Gastroesophageal sphincter (tissue), 4 donors: ENCODE measurements at regions not wholly inside any gene's neighbourhood (a gene's known extent, or its start where the extent isn't known, plus 50 kb on each side); places are given as distances from the start of the nearest gene placed in this dataset.

Experiments
- ATAC-seq: fragments of 150-250 bp; one replicate; pipeline ENCODE4 v1.9.1; 2016; ENCODE audit warnings: mild to moderate bottlenecking, moderate library complexity
- H3K27ac ChIP-seq, 4 donors: fragments of 200-600 bp; sonication (generic) in 3 of 4; 1 replicate in 3 of 4; 2 replicates in 1 of 4; pipeline ENCODE4 v1.5.1; 2016 to 2019
- H3K27me3 ChIP-seq: fragments of 200-600 bp; sonication (generic); one replicate; pipeline ENCODE4 v1.5.1; 2019
- H3K36me3 ChIP-seq, 2 donors: fragments of 200-600 bp; sonication (generic); one replicate each; pipeline ENCODE4 v1.5.1; 2019; ENCODE audit warnings: control low read depth in 1 of 2
- H3K4me1 ChIP-seq, 3 donors: fragments of 200-600 bp; sonication (generic); 1 replicate in 2 of 3; 2 replicates in 1 of 3; pipeline ENCODE4 v1.5.1; 2016 to 2019; ENCODE audit warnings: control low read depth in 2 of 3
- H3K4me3 ChIP-seq, 2 donors: fragments of 200-600 bp; sonication (generic); one replicate each; pipeline ENCODE4 v1.5.1; 2019; ENCODE audit warnings: mild to moderate bottlenecking in 1 of 2, moderate library complexity in 1 of 2
- H3K9me3 ChIP-seq, 3 donors: fragments of 200-600 bp; sonication (generic); one replicate each; pipeline ENCODE4 v1.5.1; 2017 to 2019; ENCODE audit warnings: control low read depth in 2 of 3
- EP300 ChIP-seq: sonication (generic); formaldehyde crosslinking; IDR thresholded peaks from one replicate; pipeline ENCODE4 v1.6.1; 2017; ENCODE audit warnings: antibody characterized with exemption, mild to moderate bottlenecking
- POLR2A ChIP-seq, 2 donors: fragments of 450-650 bp; IDR thresholded peaks; one replicate each; pipeline ENCODE4 v1.6.1; 2017; ENCODE audit warnings: antibody characterized with exemption in 2 of 2, mild to moderate bottlenecking in 2 of 2, moderate library complexity in 1 of 2
- POLR2AphosphoS5 ChIP-seq: sonication (generic); formaldehyde crosslinking; IDR thresholded peaks from one replicate; pipeline ENCODE4 v1.6.1; 2017; ENCODE audit warnings: antibody characterized with exemption
- WGBS, 2 donors: methylation state at CpG; one replicate each; pipeline ENCODE4 v1.1.5; 2018; ENCODE audit warnings: low coverage in 1 of 2; 5-methylcytosine and 5-hydroxymethylcytosine counted together
- TF ChIP-seq, protein P1 (sequence below), 4 experiments: fragments of 200-600 bp in 2 of 4; fragments of 450-650 bp in 2 of 4; sonication (generic) in 1 of 4; IDR thresholded peaks; one replicate each; pipeline ENCODE4 v1.5.1; 2017 to 2019; ENCODE audit warnings: antibody characterized with exemption in 4 of 4, mild to moderate bottlenecking in 2 of 4, moderate library complexity in 2 of 4

DNA sequence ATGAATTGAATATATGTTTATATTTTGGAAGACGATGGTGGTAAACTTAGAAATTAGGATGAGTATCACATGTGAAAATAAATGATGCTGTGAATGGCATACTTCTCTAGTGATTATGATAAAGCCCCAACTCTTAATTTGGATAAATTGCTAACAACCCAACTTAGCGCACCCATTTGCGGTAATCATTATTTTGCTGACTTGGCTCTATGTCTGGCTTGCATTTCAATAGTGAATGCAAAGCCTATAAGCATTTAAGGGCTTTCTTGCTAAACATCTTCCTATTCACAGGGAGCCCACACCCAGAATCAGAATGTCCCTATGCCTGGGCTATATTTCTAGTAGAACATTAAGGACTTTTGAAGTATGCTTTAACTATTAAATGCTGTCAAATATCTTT, 910.7 kb upstream of the FANCL start:
- H3K36me3 ChIP-seq: no peaks in the 10 kb centered on the region
- H3K27ac ChIP-seq: no peak overlapping the region
- peaks cover 4% of the 10 kb centered on the region for H3K27me3 ChIP-seq
- H3K4me3 ChIP-seq: no peak overlapping the region
- ATAC-seq: no peak
- 87 to 93% methylated on average over 3 of the region's 3 CpGs for WGBS, 2 donors
- no peaks in the 10 kb centered on the region for H3K9me3 ChIP-seq
- no peaks in the 10 kb centered on the region for H3K4me1 ChIP-seq
- no peak for TF ChIP-seq POLR2AphosphoS5
- no peak for TF ChIP-seq POLR2A (IDR thresholded peaks at IDR 0.05)
- TF ChIP-seq, protein P1, sequence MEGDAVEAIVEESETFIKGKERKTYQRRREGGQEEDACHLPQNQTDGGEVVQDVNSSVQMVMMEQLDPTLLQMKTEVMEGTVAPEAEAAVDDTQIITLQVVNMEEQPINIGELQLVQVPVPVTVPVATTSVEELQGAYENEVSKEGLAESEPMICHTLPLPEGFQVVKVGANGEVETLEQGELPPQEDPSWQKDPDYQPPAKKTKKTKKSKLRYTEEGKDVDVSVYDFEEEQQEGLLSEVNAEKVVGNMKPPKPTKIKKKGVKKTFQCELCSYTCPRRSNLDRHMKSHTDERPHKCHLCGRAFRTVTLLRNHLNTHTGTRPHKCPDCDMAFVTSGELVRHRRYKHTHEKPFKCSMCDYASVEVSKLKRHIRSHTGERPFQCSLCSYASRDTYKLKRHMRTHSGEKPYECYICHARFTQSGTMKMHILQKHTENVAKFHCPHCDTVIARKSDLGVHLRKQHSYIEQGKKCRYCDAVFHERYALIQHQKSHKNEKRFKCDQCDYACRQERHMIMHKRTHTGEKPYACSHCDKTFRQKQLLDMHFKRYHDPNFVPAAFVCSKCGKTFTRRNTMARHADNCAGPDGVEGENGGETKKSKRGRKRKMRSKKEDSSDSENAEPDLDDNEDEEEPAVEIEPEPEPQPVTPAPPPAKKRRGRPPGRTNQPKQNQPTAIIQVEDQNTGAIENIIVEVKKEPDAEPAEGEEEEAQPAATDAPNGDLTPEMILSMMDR (IDR thresholded peaks at IDR 0.05): no peak
- no peak for TF ChIP-seq EP300

DNA sequence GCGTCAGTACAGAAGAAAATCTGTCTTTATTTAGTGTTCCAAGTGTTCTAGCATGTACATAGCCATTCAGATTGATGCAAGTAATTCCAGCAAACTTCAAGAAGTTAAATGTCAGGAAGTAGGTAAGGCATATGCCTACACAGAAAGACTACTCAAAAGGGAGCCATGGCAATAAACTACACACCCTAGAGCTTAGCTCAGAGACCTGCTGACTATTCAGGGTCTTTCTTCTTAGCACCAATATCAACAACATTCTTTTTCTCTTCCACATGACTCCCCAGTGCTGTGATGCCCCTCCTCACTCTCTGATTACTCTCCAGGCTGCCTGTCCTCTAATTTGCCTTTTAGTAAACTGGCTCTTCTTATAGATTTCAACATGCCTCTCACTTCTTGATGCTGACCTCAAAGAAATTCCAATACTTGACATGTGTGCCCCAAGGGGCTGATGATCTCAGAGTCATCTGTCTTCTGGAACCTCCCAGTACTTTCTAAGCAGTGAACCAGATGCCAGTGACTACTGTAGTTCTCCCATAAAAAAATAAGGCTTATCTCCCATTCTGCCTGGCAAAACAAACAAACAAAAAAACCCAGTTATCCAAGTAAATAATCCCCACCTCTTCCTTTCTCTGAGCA, 909.2 kb upstream of the FANCL start:
- Histone ChIP-seq H3K9me3 (no peaks in the 10 kb centered on the region), H3K4me1 (no peaks in the 10 kb centered on the region), H3K27me3 (peaks cover 1% of the 10 kb centered on the region), H3K27ac (no peak overlapping the region), H3K4me3 (no peak overlapping the region), H3K36me3 (no peaks in the 10 kb centered on the region)
- TF ChIP-seq, protein P1 (IDR thresholded peaks at IDR 0.05): no peak
- TF ChIP-seq EP300: no peak
- TF ChIP-seq POLR2A (IDR thresholded peaks at IDR 0.05): no peak
- TF ChIP-seq POLR2AphosphoS5: no peak
- ATAC-seq: no peak
- WGBS, 2 donors: 82% methylated on average over 1 of the region's 1 CpG; no CpG with 5 or more reads in 1 of the 2 donors

DNA sequence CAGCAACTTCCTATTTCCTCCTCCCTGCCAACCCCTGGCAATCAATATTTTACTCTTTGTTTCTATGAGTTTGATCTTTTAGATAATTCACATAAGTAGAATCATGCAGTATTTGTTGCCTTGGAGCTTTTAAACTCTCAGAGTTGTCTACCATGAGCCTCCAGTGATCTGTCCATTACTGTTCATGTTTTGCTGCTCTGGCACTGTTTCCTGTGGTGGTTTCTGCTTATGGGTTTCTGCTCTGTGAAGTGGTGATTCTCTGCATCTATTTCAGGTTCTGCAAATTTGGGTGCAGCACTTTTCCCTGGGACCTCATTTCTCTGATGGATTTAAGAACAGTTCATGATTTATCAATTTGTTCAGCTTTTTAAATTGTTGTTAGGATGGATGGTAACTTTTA, 908.1 kb upstream of the FANCL start:
- Histone ChIP-seq H3K9me3 (no peaks in the 10 kb centered on the region), H3K36me3 (no peaks in the 10 kb centered on the region), H3K27ac (no peak overlapping the region), H3K4me1 (no peaks in the 10 kb centered on the region), H3K4me3 (no peak overlapping the region), H3K27me3 (no peaks in the 10 kb centered on the region)
- ATAC-seq: no peak
- TF ChIP-seq POLR2AphosphoS5 (no peak), POLR2A (IDR thresholded peaks at IDR 0.05) (no peak), EP300 (no peak)
- TF ChIP-seq, protein P1 (IDR thresholded peaks at IDR 0.05): no peak

DNA sequence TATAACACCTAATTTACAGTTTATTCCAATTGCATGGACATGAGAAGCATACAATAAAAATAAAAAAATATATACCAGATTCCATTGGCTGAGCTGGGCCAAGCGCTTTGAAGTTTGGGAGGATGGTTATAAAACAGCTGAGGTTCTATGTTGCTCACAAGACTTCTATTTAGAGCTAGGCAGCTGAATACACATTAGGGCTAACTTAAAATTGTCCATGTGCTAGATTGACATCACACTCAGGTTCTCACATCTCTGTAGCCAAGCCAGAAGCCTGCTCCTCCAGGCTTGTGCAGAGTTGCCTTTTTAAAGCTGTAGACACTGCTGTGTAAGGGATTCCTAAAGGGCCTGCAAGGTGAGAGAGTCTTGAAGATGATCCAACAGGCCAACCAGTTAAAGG, 871.1 kb upstream of the FANCL start:
- WGBS, 2 donors: 80 to 100% methylated on average over 1 of the region's 1 CpG
- H3K4me1 ChIP-seq: no peaks in the 10 kb centered on the region
- no peaks in the 10 kb centered on the region for H3K36me3 ChIP-seq
- H3K4me3 ChIP-seq: no peak overlapping the region
- H3K27me3 ChIP-seq: no peaks in the 10 kb centered on the region
- no peaks in the 10 kb centered on the region for H3K9me3 ChIP-seq
- no peak overlapping the region for H3K27ac ChIP-seq
- ATAC-seq: no peak
- TF ChIP-seq, protein P1 (IDR thresholded peaks at IDR 0.05): no peak
- no peak for TF ChIP-seq EP300
- TF ChIP-seq POLR2AphosphoS5: no peak
- no peak for TF ChIP-seq POLR2A (IDR thresholded peaks at IDR 0.05)

DNA sequence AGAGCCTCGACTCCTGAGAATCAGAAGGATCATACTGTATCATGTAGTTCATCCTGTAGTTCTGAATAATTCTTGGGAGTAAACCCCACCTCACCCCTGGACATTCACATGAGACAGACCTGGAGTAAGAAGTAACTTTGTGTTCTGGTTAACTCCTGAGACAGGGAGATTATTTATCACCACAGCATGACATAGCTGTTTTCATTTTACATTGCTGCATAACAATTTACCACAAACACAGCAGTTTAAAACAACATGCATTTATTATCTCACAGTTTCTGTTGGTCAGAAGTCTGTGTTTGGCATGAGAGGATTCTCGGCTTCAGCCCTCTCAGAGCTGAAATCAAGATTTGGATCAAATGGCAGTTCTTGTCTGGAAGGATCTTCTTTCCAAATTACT, 855.8 kb upstream of the FANCL start:
- 78 to 89% methylated on average over 1 to 2 of the region's 2 CpGs for WGBS, 2 donors

More for the DNA sequence above, 855.8 kb upstream of the FANCL start:
- Histone ChIP-seq H3K4me3 (no peak overlapping the region), H3K4me1 (no peaks in the 10 kb centered on the region), H3K9me3 (peaks cover 0 to 37% (median 0%) of the 10 kb centered on the region in 3 donors), H3K27ac (no peak overlapping the region), H3K36me3 (no peaks in the 10 kb centered on the region), H3K27me3 (no peaks in the 10 kb centered on the region)
- TF ChIP-seq EP300: no peak
- TF ChIP-seq, protein P1 (IDR thresholded peaks at IDR 0.05): no peak
- no peak for TF ChIP-seq POLR2AphosphoS5
- no peak for TF ChIP-seq POLR2A (IDR thresholded peaks at IDR 0.05)
- no peak for ATAC-seq
